PC-9 (cell line): ENCODE measurements at regions not wholly inside any gene's neighbourhood (a gene's known extent, or its start where the extent isn't known, plus 50 kb on each side); places are given as distances from the start of the nearest gene placed in this dataset.

Source experiments
- BruUV-seq: library from RNA; stranded (reverse); fragments of 400-500 nt; replicated peaks from 2 replicates; lab custom pipeline; 2021; lab: Mats Ljungman, UMichigan
- CTCF ChIA-PET: fragments of 300-600 bp; sonication (Branson Sonifier 250); formaldehyde crosslinking; loops from one replicate; lab custom pipeline; 2022; ENCODE audit warnings: antibody characterized with exemption; lab: Charles Lee
- POLR2A ChIA-PET: fragments of 300-600 bp; sonication (Branson Sonifier 250); formaldehyde crosslinking; loops from one replicate; lab custom pipeline; 2022; ENCODE audit warnings: antibody characterized with exemption; ENCODE audit not compliant: unreplicated experiment; lab: Charles Lee
- DNase-seq, 2 experiments: peaks; one replicate each; pipeline versions ENCODE4 v3.0.0 to v3.0.0-alpha.2; 2015 to 2022; ENCODE audit warnings: mixed read lengths in 1 of 2
- H2AFZ ChIP-seq: fragments of 200-600 bp; sonication (generic); 2 replicates; pipeline ENCODE4 v1.8.1; 2017; ENCODE audit warnings: antibody characterized with exemption
- H3F3A ChIP-seq: fragments of 200-600 bp; sonication (generic); 2 replicates; pipeline ENCODE4 v1.8.1; 2017; ENCODE audit warnings: antibody characterized with exemption, mild to moderate bottlenecking, low read depth; ENCODE audit not compliant: insufficient read depth
- H3K27ac ChIP-seq: fragments of 200-600 bp; sonication (generic); 2 replicates; pipeline ENCODE4 v1.6.1; 2016; ENCODE audit warnings: mixed run types
- H3K27me3 ChIP-seq: fragments of 200-600 bp; sonication (generic); 2 replicates; pipeline ENCODE4 v1.6.1; 2016; ENCODE audit warnings: low read depth, mixed run types; ENCODE audit not compliant: insufficient read depth
- H3K36me3 ChIP-seq: fragments of 200-600 bp; sonication (generic); 2 replicates; pipeline ENCODE4 v1.6.1; 2016; ENCODE audit warnings: low read depth, mixed run types
- H3K4me1 ChIP-seq: fragments of 200-600 bp; sonication (generic); replicated peaks from 2 replicates; pipeline ENCODE4 v1.6.1; 2016; ENCODE audit warnings: mixed run types; ENCODE audit not compliant: insufficient read depth
- H3K4me2 ChIP-seq: fragments of 200-600 bp; sonication (generic); 2 replicates; pipeline ENCODE4 v1.6.1; 2017; ENCODE audit warnings: mixed run types
- H3K4me3 ChIP-seq: fragments of 200-600 bp; sonication (generic); 2 replicates; pipeline ENCODE4 v1.6.1; 2016; ENCODE audit warnings: mixed run types
- H3K79me2 ChIP-seq: fragments of 200-600 bp; sonication (generic); 2 replicates; pipeline ENCODE4 v1.6.1; 2017; ENCODE audit warnings: low read depth, mixed run types
- H3K9me2 ChIP-seq: fragments of 200-600 bp; sonication (generic); 2 replicates; pipeline ENCODE4 v1.8.1; 2017; ENCODE audit warnings: mild to moderate bottlenecking; ENCODE audit not compliant: insufficient read depth
- H3K9me3 ChIP-seq: fragments of 200-600 bp; sonication (generic); 2 replicates; pipeline ENCODE4 v1.8.1; 2016; ENCODE audit warnings: low read depth; ENCODE audit not compliant: insufficient read depth
- H4K20me1 ChIP-seq: fragments of 200-600 bp; sonication (generic); 2 replicates; pipeline ENCODE4 v1.8.1; 2017; ENCODE audit not compliant: insufficient read depth
- CTCF ChIP-seq: fragments of 200-600 bp; sonication (generic); conservative IDR thresholded peaks from 2 replicates; pipeline ENCODE4 v1.6.1; 2017; ENCODE audit warnings: mixed run types, antibody characterized with exemption, mild to moderate bottlenecking, moderate library complexity
- EZH2 ChIP-seq: fragments of 200-600 bp; sonication (generic); IDR thresholded peaks from 2 replicates; pipeline ENCODE4 v1.8.0; 2017; ENCODE audit warnings: antibody characterized with exemption, low read depth
- intact Hi-C: fragments of 100-400 bp; cut with micrococcal nuclease; formaldehyde crosslinking; loops from one replicate; pipeline ENCODE4 v1.10.0; 2022; ENCODE audit not compliant: unreplicated experiment

- TF ChIP-seq EZH2 (no peak), CTCF (no peak)
- CTCF ChIA-PET, result no interaction called here
- Histone ChIP-seq H4K20me1 (no peaks in the 10 kb centered on the region), H3K27ac (no peak overlapping the region), H3K4me2 (no peak overlapping the region), H3F3A (no peaks in the 10 kb centered on the region), H3K9me3 (no peaks in the 10 kb centered on the region), H3K27me3 (no peaks in the 10 kb centered on the region), H3K79me2 (no peaks in the 10 kb centered on the region), H3K4me1 (no peaks in the 10 kb centered on the region), H3K9me2 (no peaks in the 10 kb centered on the region), H3K36me3 (no peaks in the 10 kb centered on the region), H2AFZ (no peak overlapping the region), H3K4me3 (no peak overlapping the region)
- BruUV-seq, result no TSS peak
- no peak for DNase-seq
- intact Hi-C loops, result no loop called here
- POLR2A ChIA-PET, result no interaction called here
These were observed 642.2 kb downstream of the C4orf33 start for GRCh38 chr4:129738175-129738574.

GRCh38 chr4:129747756-129748155 is 651.8 kb downstream of the C4orf33 start:
- Histone ChIP-seq H3K27me3 (no peaks in the 10 kb centered on the region), H3K9me2 (no peaks in the 10 kb centered on the region), H3K4me3 (no peak overlapping the region), H3K36me3 (no peaks in the 10 kb centered on the region), H3K79me2 (no peaks in the 10 kb centered on the region), H3K4me1 (no peaks in the 10 kb centered on the region), H4K20me1 (no peaks in the 10 kb centered on the region), H3K27ac (no peak overlapping the region), H2AFZ (no peak overlapping the region), H3K9me3 (no peaks in the 10 kb centered on the region), H3K4me2 (no peak overlapping the region), H3F3A (no peaks in the 10 kb centered on the region)
- ChIA-PET POLR2A (no interaction called here), CTCF (no interaction called here)
- BruUV-seq, result no TSS peak
- TF ChIP-seq CTCF (no peak), EZH2 (no peak)
- intact Hi-C loops, result no loop called here
- peak in 1 of 2 experiments; percentile 15 for DNase-seq

GRCh38 chr4:129748991-129749390 is 653.0 kb downstream of the C4orf33 start:
- no peak overlapping the region for H3K4me3 ChIP-seq
- CTCF ChIA-PET, result no interaction called here
- no peaks in the 10 kb centered on the region for H3K4me1 ChIP-seq
- BruUV-seq, result no TSS peak
- no peaks in the 10 kb centered on the region for H3F3A ChIP-seq
- no peaks in the 10 kb centered on the region for H3K9me2 ChIP-seq
- no peak for DNase-seq
- intact Hi-C loops, result no loop called here
- H3K36me3 ChIP-seq, result no peaks in the 10 kb centered on the region
- H2AFZ ChIP-seq, result no peak overlapping the region
- TF ChIP-seq CTCF, result no peak
- no peak for TF ChIP-seq EZH2
- no peaks in the 10 kb centered on the region for H3K9me3 ChIP-seq
- no peaks in the 10 kb centered on the region for H3K79me2 ChIP-seq
- no peaks in the 10 kb centered on the region for H4K20me1 ChIP-seq
- POLR2A ChIA-PET, result no interaction called here
- H3K4me2 ChIP-seq, result no peak overlapping the region
- H3K27ac ChIP-seq, result no peak overlapping the region
- H3K27me3 ChIP-seq, result no peaks in the 10 kb centered on the region
